ENCODE measurements at regions not wholly inside any gene's neighbourhood (a gene's known extent, or its start where the extent isn't known, plus 50 kb on each side); places are given as distances from the start of the nearest gene placed in this dataset.
"Not testable (repeated sequence)": the region's sequence is repeated elsewhere in the genome, so short reads cannot be mapped to it uniquely, and the experiment has no call there.

DNA sequence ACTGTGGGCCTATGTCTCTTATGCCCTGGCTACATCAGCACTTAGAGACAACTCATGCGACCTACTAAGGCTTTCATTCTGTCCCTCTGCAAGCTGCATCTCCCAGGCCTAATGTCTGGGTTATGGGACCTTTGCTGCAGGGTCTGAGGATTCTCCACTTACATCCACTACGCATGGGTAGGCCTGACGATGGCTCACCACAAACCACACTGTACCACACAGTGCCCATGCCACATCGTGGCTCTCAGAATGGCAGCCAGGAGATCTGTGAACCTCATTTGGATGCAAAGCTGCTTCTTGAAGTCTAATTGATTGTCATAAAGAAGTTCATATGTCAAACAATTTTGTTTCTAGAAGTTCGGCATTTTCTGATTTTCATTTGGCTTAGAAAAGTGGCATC, 84.6 kb upstream of the BEND4 start:
- Histone ChIP-seq H3K4me3 (ENCODE audit: low read depth, low read length) (no peak overlapping the region), H3K4me1 (no peaks in the 10 kb centered on the region)

DNA sequence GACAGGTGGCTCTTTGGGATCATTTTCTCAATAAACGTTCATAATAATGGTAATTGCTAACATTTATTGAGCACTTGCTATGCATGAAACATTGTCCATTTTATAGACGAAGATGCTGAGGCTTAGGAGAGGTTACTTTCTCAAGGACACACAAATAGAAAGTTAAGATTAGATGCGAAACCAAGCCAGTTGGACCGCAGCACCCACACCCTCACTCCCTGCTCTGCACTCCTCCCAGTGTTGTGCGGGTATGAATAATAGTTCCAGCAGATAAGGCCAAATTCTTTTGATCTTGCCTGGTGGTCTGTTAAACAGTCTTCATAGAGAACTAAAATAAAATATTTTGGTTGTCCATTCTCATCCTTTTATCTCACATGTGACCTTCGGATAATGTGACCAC, 85.0 kb upstream of the BEND4 start:
- H3K4me2 ChIP-seq (ENCODE audit: low read length) = no peak overlapping the region
- no peaks in the 10 kb centered on the region for H3K79me2 ChIP-seq
- H3K27me3 ChIP-seq (ENCODE audit: control insufficient read depth, insufficient read depth, low read length) = no peaks in the 10 kb centered on the region
- no peak overlapping the region for H3K9ac ChIP-seq
- no peaks in the 10 kb centered on the region for H3K36me3 ChIP-seq (ENCODE audit: control insufficient read depth, insufficient read depth, low read length)
- no peaks in the 10 kb centered on the region for H3K4me1 ChIP-seq
- no peak overlapping the region for H3K27ac ChIP-seq
- TF ChIP-seq, protein P1, sequence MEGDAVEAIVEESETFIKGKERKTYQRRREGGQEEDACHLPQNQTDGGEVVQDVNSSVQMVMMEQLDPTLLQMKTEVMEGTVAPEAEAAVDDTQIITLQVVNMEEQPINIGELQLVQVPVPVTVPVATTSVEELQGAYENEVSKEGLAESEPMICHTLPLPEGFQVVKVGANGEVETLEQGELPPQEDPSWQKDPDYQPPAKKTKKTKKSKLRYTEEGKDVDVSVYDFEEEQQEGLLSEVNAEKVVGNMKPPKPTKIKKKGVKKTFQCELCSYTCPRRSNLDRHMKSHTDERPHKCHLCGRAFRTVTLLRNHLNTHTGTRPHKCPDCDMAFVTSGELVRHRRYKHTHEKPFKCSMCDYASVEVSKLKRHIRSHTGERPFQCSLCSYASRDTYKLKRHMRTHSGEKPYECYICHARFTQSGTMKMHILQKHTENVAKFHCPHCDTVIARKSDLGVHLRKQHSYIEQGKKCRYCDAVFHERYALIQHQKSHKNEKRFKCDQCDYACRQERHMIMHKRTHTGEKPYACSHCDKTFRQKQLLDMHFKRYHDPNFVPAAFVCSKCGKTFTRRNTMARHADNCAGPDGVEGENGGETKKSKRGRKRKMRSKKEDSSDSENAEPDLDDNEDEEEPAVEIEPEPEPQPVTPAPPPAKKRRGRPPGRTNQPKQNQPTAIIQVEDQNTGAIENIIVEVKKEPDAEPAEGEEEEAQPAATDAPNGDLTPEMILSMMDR (IDR thresholded peaks at IDR 0.05) = no peak
- no peak overlapping the region for H2AFZ ChIP-seq
- no peaks in the 10 kb centered on the region for H3K9me3 ChIP-seq (ENCODE audit: control insufficient read depth, low read length)
- H3K4me3 ChIP-seq (ENCODE audit: low read depth, low read length) = no peak overlapping the region

More for the DNA sequence above, 84.6 kb upstream of the BEND4 start:
- Histone ChIP-seq H3K79me2 (no peaks in the 10 kb centered on the region), H3K9me3 (ENCODE audit: control insufficient read depth, low read length) (no peaks in the 10 kb centered on the region), H3K9ac (no peak overlapping the region), H3K27ac (no peak overlapping the region), H2AFZ (no peak overlapping the region), H3K4me2 (ENCODE audit: low read length) (no peak overlapping the region), H3K27me3 (ENCODE audit: control insufficient read depth, insufficient read depth, low read length) (no peaks in the 10 kb centered on the region), H3K36me3 (ENCODE audit: control insufficient read depth, insufficient read depth, low read length) (no peaks in the 10 kb centered on the region)
- TF ChIP-seq, protein P1 (IDR thresholded peaks at IDR 0.05) = no peak

DNA sequence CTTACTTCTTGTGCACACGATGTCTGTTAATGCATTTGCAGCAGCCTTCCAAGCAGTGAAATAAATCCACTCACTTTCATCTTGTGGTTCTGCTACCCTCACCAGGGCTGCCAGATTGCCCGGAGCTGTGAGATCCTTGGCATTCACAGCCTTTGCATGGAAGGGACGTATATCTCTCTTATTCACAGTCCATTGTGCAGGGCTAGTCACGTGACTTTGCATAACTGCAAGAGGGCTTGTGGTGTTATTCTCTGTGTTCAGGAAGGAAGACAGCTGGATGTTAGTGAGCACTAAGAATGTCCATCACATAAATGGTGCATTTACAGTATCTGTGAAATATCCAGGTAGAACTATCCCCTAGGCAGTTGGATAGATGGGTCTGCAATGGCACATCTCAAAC, 96.5 kb upstream of the BEND4 start:
- H3K4me2 ChIP-seq (ENCODE audit: low read length) = no peak overlapping the region
- H2AFZ ChIP-seq = no peak overlapping the region
- H3K79me2 ChIP-seq = no peaks in the 10 kb centered on the region
- TF ChIP-seq, protein P1 (IDR thresholded peaks at IDR 0.05) = no peak
- no peaks in the 10 kb centered on the region for H3K36me3 ChIP-seq (ENCODE audit: control insufficient read depth, insufficient read depth, low read length)
- H3K9me3 ChIP-seq (ENCODE audit: control insufficient read depth, low read length) = no peaks in the 10 kb centered on the region
- no peak overlapping the region for H3K27ac ChIP-seq
- H3K27me3 ChIP-seq (ENCODE audit: control insufficient read depth, insufficient read depth, low read length) = no peaks in the 10 kb centered on the region
- no peaks in the 10 kb centered on the region for H3K4me1 ChIP-seq
- H3K9ac ChIP-seq = no peak overlapping the region
- H3K4me3 ChIP-seq (ENCODE audit: low read depth, low read length) = no peak overlapping the region

DNA sequence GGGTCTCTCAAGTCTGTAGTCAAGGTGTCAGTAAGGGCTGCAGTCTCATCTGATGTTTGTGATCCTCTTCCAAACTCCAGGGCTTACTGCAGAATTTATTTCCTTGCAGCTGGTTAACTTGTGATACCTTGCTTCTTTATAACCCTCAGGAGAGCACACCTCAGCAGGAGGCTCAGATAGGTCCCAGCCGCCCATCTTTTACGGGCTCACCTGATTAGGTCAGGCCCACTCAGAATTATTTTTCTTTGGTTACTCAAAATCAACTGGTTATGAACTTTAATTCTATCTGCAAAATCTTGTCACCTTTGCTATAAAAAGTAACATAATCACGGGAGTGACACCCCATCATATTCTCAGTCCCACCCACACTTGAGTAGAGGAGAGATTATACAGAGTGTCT, 99.9 kb upstream of the BEND4 start:
- Histone ChIP-seq H3K4me1 (no peaks in the 10 kb centered on the region), H3K4me2 (ENCODE audit: low read length) (no peak overlapping the region), H3K9ac (no peak overlapping the region), H3K36me3 (ENCODE audit: control insufficient read depth, insufficient read depth, low read length) (no peaks in the 10 kb centered on the region), H3K27ac (no peak overlapping the region), H3K4me3 (ENCODE audit: low read depth, low read length) (no peak overlapping the region), H3K9me3 (ENCODE audit: control insufficient read depth, low read length) (no peaks in the 10 kb centered on the region), H3K27me3 (ENCODE audit: control insufficient read depth, insufficient read depth, low read length) (no peaks in the 10 kb centered on the region), H3K79me2 (no peaks in the 10 kb centered on the region), H2AFZ (no peak overlapping the region)
- TF ChIP-seq, protein P1 (IDR thresholded peaks at IDR 0.05) = no peak

GRCh38 chr4:42257645-42258044, 105.2 kb upstream of the BEND4 start:
- H3K9ac ChIP-seq; H2AFZ ChIP-seq; H3K4me3 ChIP-seq (ENCODE audit: low read depth, low read length); H3K36me3 ChIP-seq (ENCODE audit: control insufficient read depth, insufficient read depth, low read length); H3K27me3 ChIP-seq (ENCODE audit: control insufficient read depth, insufficient read depth, low read length); H3K79me2 ChIP-seq; H3K4me1 ChIP-seq; H3K9me3 ChIP-seq (ENCODE audit: control insufficient read depth, low read length); H3K27ac ChIP-seq; H3K4me2 ChIP-seq (ENCODE audit: low read length): not testable (repeated sequence)

Data from parathyroid adenoma (tissue), 2 donors.